Neural progenitor cell (in vitro differentiated cells): ENCODE measurements at regions not wholly inside any gene's neighbourhood (a gene's known extent, or its start where the extent isn't known, plus 50 kb on each side); places are given as distances from the start of the nearest gene placed in this dataset.

Source experiments
- EZH2 ChIP-seq: fragments of 200-600 bp; sonication (generic); IDR thresholded peaks from 2 replicates; pipeline ENCODE4 v1.6.1; 2017; ENCODE audit warnings: antibody characterized with exemption, mild to moderate bottlenecking, moderate library complexity
- EZH2phosphoT487 ChIP-seq: fragments of 200-600 bp; sonication (generic); IDR thresholded peaks from 2 replicates; pipeline ENCODE4 v1.6.1; 2017; ENCODE audit warnings: antibody characterized with exemption
- TF ChIP-seq, protein P1 (sequence below): fragments of 200-600 bp; sonication (generic); IDR thresholded peaks from 2 replicates; pipeline ENCODE4 v1.5.1; 2017; ENCODE audit warnings: antibody characterized with exemption, mild to moderate bottlenecking

DNA sequence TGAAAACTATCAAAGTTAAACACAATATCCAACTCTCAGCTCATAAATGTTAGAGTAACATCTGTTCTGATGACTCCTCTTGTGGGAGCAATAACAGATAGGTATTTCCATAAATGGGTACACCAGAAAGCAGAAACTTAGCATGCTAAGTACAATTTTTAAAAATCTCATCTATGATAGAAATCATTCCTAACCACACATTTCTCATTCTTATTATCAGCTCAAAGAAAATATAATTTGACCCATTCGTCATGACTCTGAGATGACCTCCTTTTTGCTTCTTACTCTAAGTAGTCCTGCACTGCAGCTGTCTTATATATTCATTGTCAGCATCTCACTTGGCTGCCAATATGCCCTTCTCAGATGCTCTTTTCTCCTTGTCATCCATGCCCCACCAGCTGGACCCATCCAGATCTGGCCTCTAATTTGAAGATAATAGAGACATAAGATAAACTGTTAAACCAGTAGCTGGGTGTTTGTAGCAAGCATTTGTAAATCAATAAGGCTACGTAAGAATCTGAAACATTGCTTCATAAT, 298.3 kb downstream of the KCNS3 start:
- TF ChIP-seq, protein P1, sequence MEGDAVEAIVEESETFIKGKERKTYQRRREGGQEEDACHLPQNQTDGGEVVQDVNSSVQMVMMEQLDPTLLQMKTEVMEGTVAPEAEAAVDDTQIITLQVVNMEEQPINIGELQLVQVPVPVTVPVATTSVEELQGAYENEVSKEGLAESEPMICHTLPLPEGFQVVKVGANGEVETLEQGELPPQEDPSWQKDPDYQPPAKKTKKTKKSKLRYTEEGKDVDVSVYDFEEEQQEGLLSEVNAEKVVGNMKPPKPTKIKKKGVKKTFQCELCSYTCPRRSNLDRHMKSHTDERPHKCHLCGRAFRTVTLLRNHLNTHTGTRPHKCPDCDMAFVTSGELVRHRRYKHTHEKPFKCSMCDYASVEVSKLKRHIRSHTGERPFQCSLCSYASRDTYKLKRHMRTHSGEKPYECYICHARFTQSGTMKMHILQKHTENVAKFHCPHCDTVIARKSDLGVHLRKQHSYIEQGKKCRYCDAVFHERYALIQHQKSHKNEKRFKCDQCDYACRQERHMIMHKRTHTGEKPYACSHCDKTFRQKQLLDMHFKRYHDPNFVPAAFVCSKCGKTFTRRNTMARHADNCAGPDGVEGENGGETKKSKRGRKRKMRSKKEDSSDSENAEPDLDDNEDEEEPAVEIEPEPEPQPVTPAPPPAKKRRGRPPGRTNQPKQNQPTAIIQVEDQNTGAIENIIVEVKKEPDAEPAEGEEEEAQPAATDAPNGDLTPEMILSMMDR: no peak
- TF ChIP-seq EZH2 (no peak), EZH2phosphoT487 (no peak)
